Natural killer cell treated with Interleukin-12 subunit alpha and Interleukin-12 subunit beta and Interleukin-15 and Interleukin-18, amount 100 ng/mL, for 72 hours (primary cell): ENCODE measurements at regions not wholly inside any gene's neighbourhood (a gene's known extent, or its start where the extent isn't known, plus 50 kb on each side); places are given as distances from the start of the nearest gene placed in this dataset.
"Not testable (repeated sequence)": the region's sequence is repeated elsewhere in the genome, so short reads cannot be mapped to it uniquely, and the experiment has no call there.

ENCODE experiments used
- ATAC-seq, 2 donors: fragments of 150-1000 bp; cut with Tn5 transposase in 1 of 2; sonication (Bioruptor Pico), chemical (Tn5 transposase) in 1 of 2; 2 replicates each; pipeline ENCODE4 v1.10.0; 2021
- DNase-seq: peaks from one replicate; pipeline ENCODE4 v3.0.0; 2022; ENCODE audit warnings: low spot score
- H3K27ac Mint-ChIP-seq, 2 donors: 1 replicate in 1 of 2; 2 replicates in 1 of 2; pipeline ENCODE4 v1.8.0; 2022; ENCODE audit warnings: mixed read lengths in 2 of 2, mild to moderate bottlenecking in 1 of 2, moderate library complexity in 1 of 2
- H3K27me3 Mint-ChIP-seq, 2 donors: 1 replicate in 1 of 2; 2 replicates in 1 of 2; pipeline ENCODE4 v1.8.0; 2022; ENCODE audit warnings: mixed read lengths in 2 of 2
- H3K36me3 Mint-ChIP-seq: one replicate; pipeline ENCODE4 v1.8.0; 2022; ENCODE audit warnings: mixed read lengths
- H3K4me1 Mint-ChIP-seq, 2 donors: 1 replicate in 1 of 2; 2 replicates in 1 of 2; pipeline ENCODE4 v1.8.0; 2022; ENCODE audit warnings: low read depth in 2 of 2, mixed read lengths in 2 of 2, mild to moderate bottlenecking in 1 of 2
- H3K4me3 Mint-ChIP-seq: one replicate; pipeline ENCODE4 v1.8.0; 2022; ENCODE audit warnings: mixed read lengths
- H3K9me3 Mint-ChIP-seq: 2 replicates; pipeline ENCODE4 v1.8.0; 2022; ENCODE audit warnings: mixed read lengths

- no peak overlapping the region for H3K27ac Mint-ChIP-seq
- no peaks in the 10 kb centered on the region for H3K36me3 Mint-ChIP-seq
- H3K4me3 Mint-ChIP-seq, result no peak overlapping the region
- H3K9me3 Mint-ChIP-seq, result peaks cover 4% of the 10 kb centered on the region
- no peak for DNase-seq
- H3K4me1 Mint-ChIP-seq, result no peaks in the 10 kb centered on the region
- H3K27me3 Mint-ChIP-seq, result no peaks in the 10 kb centered on the region
- no peak for ATAC-seq
Measured at GRCh38 chr21:20004367-20004766, 993.8 kb upstream of the NCAM2 start.

- no peak for DNase-seq
- Mint-ChIP-seq H3K36me3 (no peaks in the 10 kb centered on the region), H3K27me3 (no peaks in the 10 kb centered on the region), H3K27ac (no peak overlapping the region), H3K4me1 (no peaks in the 10 kb centered on the region), H3K9me3 (peaks cover 8% of the 10 kb centered on the region), H3K4me3 (no peak overlapping the region)
- no peak for ATAC-seq
Measured at GRCh38 chr21:20010691-20011200, 987.5 kb upstream of the NCAM2 start.

GRCh38 chr21:20013851-20014250, 984.4 kb upstream of the NCAM2 start:
- Mint-ChIP-seq H3K27me3 (no peaks in the 10 kb centered on the region), H3K4me1 (no peaks in the 10 kb centered on the region), H3K4me3 (no peak overlapping the region), H3K36me3 (no peaks in the 10 kb centered on the region), H3K9me3 (peaks cover 4% of the 10 kb centered on the region), H3K27ac (no peak overlapping the region)
- no peak for DNase-seq
- ATAC-seq, result no peak

GRCh38 chr21:20016435-20017005, 981.7 kb upstream of the NCAM2 start:
- H3K27ac Mint-ChIP-seq, result no peak overlapping the region
- peaks cover 2% of the 10 kb centered on the region for H3K9me3 Mint-ChIP-seq
- H3K36me3 Mint-ChIP-seq, result no peaks in the 10 kb centered on the region
- DNase-seq (no peak), ATAC-seq (no peak)
- no peaks in the 10 kb centered on the region for H3K4me1 Mint-ChIP-seq
- H3K4me3 Mint-ChIP-seq, result no peak overlapping the region
- no peaks in the 10 kb centered on the region for H3K27me3 Mint-ChIP-seq

- Mint-ChIP-seq H3K4me1 (no peaks in the 10 kb centered on the region), H3K27me3 (no peaks in the 10 kb centered on the region), H3K27ac (no peak overlapping the region), H3K9me3 (no peaks in the 10 kb centered on the region), H3K36me3 (no peaks in the 10 kb centered on the region), H3K4me3 (no peak overlapping the region)
- no peak for ATAC-seq
- DNase-seq, result no peak
Measured at GRCh38 chr21:20020026-20020425, 978.2 kb upstream of the NCAM2 start.

- Mint-ChIP-seq H3K36me3 (no peaks in the 10 kb centered on the region), H3K27ac (no peak overlapping the region), H3K4me3 (no peak overlapping the region), H3K27me3 (no peaks in the 10 kb centered on the region), H3K9me3 (peaks cover 3% of the 10 kb centered on the region), H3K4me1 (no peaks in the 10 kb centered on the region)
- DNase-seq, result no peak
- no peak for ATAC-seq
Measured at GRCh38 chr21:20023193-20023592, 975.0 kb upstream of the NCAM2 start.

- H3K27ac Mint-ChIP-seq, result no peak overlapping the region
- H3K36me3 Mint-ChIP-seq, result no peaks in the 10 kb centered on the region
- H3K9me3 Mint-ChIP-seq, result peaks cover 5% of the 10 kb centered on the region
- H3K4me1 Mint-ChIP-seq, result no peaks in the 10 kb centered on the region
- no peaks in the 10 kb centered on the region for H3K27me3 Mint-ChIP-seq
- DNase-seq (no peak), ATAC-seq (no peak)
- H3K4me3 Mint-ChIP-seq, result no peak overlapping the region
Measured at GRCh38 chr21:20024741-20025140, 973.5 kb upstream of the NCAM2 start.

DNA sequence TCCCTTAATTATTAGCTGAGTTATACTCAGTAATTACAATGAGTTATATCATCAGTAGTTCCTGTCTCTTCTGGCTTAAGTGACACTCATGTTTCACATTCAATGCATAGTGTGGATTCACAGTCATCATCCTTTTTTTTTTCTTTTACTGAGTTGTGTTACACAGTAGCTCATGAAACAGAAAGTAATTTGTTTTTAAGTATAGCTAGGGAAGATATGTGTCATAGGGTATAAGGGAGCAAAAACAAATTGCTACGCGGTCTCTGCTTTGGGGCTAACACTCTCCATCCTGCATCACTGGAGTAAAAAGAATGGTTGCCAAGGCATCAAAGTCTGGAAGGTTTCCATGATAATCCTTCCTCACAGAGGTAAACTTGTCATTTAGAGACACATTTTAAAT, 971.7 kb upstream of the NCAM2 start:
- H3K9me3 Mint-ChIP-seq, result peaks cover 5% of the 10 kb centered on the region
- H3K27ac Mint-ChIP-seq, result no peak overlapping the region

GRCh38 chr21:20030390-20030789, 967.8 kb upstream of the NCAM2 start:
- H3K36me3 Mint-ChIP-seq, result no peaks in the 10 kb centered on the region
- ATAC-seq (peak in 1 of 2 donors; percentile 6), DNase-seq (no peak)
- peaks cover 5% of the 10 kb centered on the region for H3K9me3 Mint-ChIP-seq
- no peak overlapping the region for H3K4me3 Mint-ChIP-seq
- H3K27me3 Mint-ChIP-seq, result no peaks in the 10 kb centered on the region
- H3K4me1 Mint-ChIP-seq, result no peaks in the 10 kb centered on the region
- H3K27ac Mint-ChIP-seq, result no peak overlapping the region

More for the DNA sequence above, 971.7 kb upstream of the NCAM2 start:
- H3K36me3 Mint-ChIP-seq, result no peaks in the 10 kb centered on the region
- H3K4me1 Mint-ChIP-seq, result no peaks in the 10 kb centered on the region
- ATAC-seq (no peak), DNase-seq (no peak)
- H3K27me3 Mint-ChIP-seq, result no peaks in the 10 kb centered on the region
- H3K4me3 Mint-ChIP-seq, result no peak overlapping the region

DNA sequence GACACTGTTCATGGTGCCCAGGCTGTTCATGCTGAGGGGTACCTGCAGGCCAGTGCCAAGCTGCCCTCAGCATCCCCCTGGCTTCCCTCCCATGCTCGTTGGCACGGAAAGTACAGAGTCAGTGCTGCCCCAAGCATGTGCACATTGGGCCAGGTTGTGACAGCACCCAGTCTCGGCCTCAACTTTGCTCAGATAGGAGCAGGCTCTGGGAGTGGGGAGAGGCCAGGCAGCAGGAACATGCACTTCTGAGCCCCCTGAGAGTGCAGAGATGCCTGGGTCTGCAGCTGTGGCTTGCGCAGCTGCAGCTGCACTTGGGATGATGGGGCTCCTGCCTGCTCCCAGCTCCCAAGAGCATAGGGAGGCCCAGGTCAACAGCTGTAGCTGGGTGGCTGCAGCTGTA, 966.4 kb upstream of the NCAM2 start:
- DNase-seq (no peak), ATAC-seq (peak in 1 of 2 donors; percentile 17)
- Mint-ChIP-seq H3K4me3 (no peak overlapping the region), H3K36me3 (no peaks in the 10 kb centered on the region), H3K27ac (no peak overlapping the region), H3K4me1 (no peaks in the 10 kb centered on the region), H3K9me3 (peaks cover 3% of the 10 kb centered on the region), H3K27me3 (no peaks in the 10 kb centered on the region)

GRCh38 chr21:20040768-20041167, 957.4 kb upstream of the NCAM2 start:
- H3K27me3 Mint-ChIP-seq, result no peaks in the 10 kb centered on the region
- DNase-seq (no peak), ATAC-seq (no peak)
- peaks cover 4% of the 10 kb centered on the region for H3K9me3 Mint-ChIP-seq
- H3K27ac Mint-ChIP-seq, result no peak overlapping the region
- H3K36me3 Mint-ChIP-seq, result peaks cover 1% of the 10 kb centered on the region
- no peak overlapping the region for H3K4me3 Mint-ChIP-seq
- no peaks in the 10 kb centered on the region for H3K4me1 Mint-ChIP-seq

GRCh38 chr21:20045197-20045596, 953.0 kb upstream of the NCAM2 start:
- Mint-ChIP-seq H3K4me1 (no peaks in the 10 kb centered on the region), H3K4me3 (no peak overlapping the region), H3K27ac (no peak overlapping the region), H3K9me3 (peaks cover 12% of the 10 kb centered on the region), H3K36me3 (peaks cover 16% of the 10 kb centered on the region), H3K27me3 (no peaks in the 10 kb centered on the region)
- DNase-seq (no peak), ATAC-seq (no peak)

- H3K9me3 Mint-ChIP-seq, result peaks cover 12% of the 10 kb centered on the region
- not testable (repeated sequence) for DNase-seq, H3K27ac Mint-ChIP-seq, ATAC-seq, H3K27me3 Mint-ChIP-seq, H3K4me3 Mint-ChIP-seq, H3K4me1 Mint-ChIP-seq
- H3K36me3 Mint-ChIP-seq, result peaks cover 16% of the 10 kb centered on the region
Measured at GRCh38 chr21:20048130-20048837, 949.9 kb upstream of the NCAM2 start.

DNA sequence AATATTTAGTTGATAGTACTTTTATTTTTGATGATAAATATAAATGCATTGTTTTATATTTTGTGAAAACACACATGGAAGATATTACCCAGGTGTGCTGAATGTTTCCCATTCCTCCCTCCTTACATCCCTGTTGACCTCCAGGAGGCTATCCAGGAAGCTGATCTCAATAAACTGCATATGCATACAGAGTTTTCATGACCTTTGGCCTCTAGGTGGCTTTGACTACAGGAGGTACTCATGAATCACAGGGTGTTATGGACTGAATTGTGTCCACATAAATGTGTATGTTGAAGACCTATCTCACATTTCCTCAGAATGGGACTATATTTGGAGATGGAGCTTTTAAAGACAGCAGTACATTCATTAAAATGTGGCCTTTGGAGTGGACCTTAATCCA, 914.9 kb upstream of the NCAM2 start:
- H3K27ac Mint-ChIP-seq, result no peak overlapping the region
- no peak for DNase-seq
- H3K27me3 Mint-ChIP-seq, result no peaks in the 10 kb centered on the region
- no peak for ATAC-seq
- no peaks in the 10 kb centered on the region for H3K36me3 Mint-ChIP-seq
- H3K4me3 Mint-ChIP-seq, result no peak overlapping the region
- peaks cover 6% of the 10 kb centered on the region for H3K9me3 Mint-ChIP-seq
- H3K4me1 Mint-ChIP-seq, result no peaks in the 10 kb centered on the region
